HCT116 (cell line): ENCODE measurements at regions not wholly inside any gene's neighbourhood (a gene's known extent, or its start where the extent isn't known, plus 50 kb on each side); places are given as distances from the start of the nearest gene placed in this dataset.

Experiments
- ATAC-seq: fragments of 200-7000 bp; cut with Tn5 transposase; 2 replicates; pipeline ENCODE4 v1.9.1; 2020; ENCODE audit warnings: mild to moderate bottlenecking, moderate library complexity
- BruUV-seq: library from RNA; stranded (reverse); fragments of 400-500 nt; replicated peaks from 2 replicates; lab custom pipeline; 2021; lab: Mats Ljungman, UMichigan
- CTCF ChIA-PET: fragments of 300-600 bp; sonication (Branson Sonifier 250); formaldehyde crosslinking; loops from one replicate; lab custom pipeline; 2021; ENCODE audit warnings: antibody characterized with exemption; lab: Charles Lee
- POLR2A ChIA-PET: fragments of 300-600, 350-600 bp; sonication (Branson Sonifier 250); formaldehyde crosslinking; loops from one replicate; lab custom pipeline; 2021; ENCODE audit warnings: antibody characterized with exemption; lab: Charles Lee
- RAD21 ChIA-PET, 2 experiments: fragments of 300-600 bp; sonication (Branson Sonifier 250); formaldehyde crosslinking; loops; one replicate each; lab custom pipeline; 2023; ENCODE audit warnings: low total read pairs in 2 of 2; ENCODE audit not compliant: uncharacterized antibody in 2 of 2, unreplicated experiment in 2 of 2, low non-redundant PET in 1 of 2; lab: Charles Lee
- DNase-seq: peaks from one replicate; pipeline ENCODE4 v3.0.0-alpha.2; 2010; ENCODE audit warnings: low read depth, low spot score
- H2AFZ ChIP-seq: fragments of 200-600 bp; shearing (Covaris generic), sonication (generic); 2 replicates; pipeline ENCODE4 v1.6.1; 2017; ENCODE audit warnings: low read depth, mixed run types, mixed read lengths, antibody characterized with exemption, low read length; ENCODE audit not compliant: poor library complexity, severe bottlenecking
- H3K27ac ChIP-seq: 2 replicates; pipeline ENCODE4 v1.5.1; 2012; ENCODE audit warnings: low read depth, low read length
- H3K27me3 ChIP-seq: fragments of 200-600 bp; sonication (generic); 2 replicates; pipeline ENCODE4 v1.6.1; 2016; ENCODE audit warnings: mixed run types, low read length, mixed read lengths; ENCODE audit not compliant: insufficient read depth
- H3K36me3 ChIP-seq, 2 experiments: fragments of 200-500 bp in 1 of 2; fragments of 200-600 bp in 1 of 2; sonication (Bioruptor generic) in 1 of 2; sonication (generic) in 1 of 2; 2 replicates each; pipeline versions ENCODE4 v1.5.1 to v1.6.1; 2014 to 2016; ENCODE audit warnings: low read length in 2 of 2, inconsistent platforms in 1 of 2, mixed read lengths in 1 of 2, mixed run types in 1 of 2; ENCODE audit not compliant: insufficient read depth in 2 of 2, control insufficient read depth in 1 of 2
- H3K4me1 ChIP-seq, 2 experiments: fragments of 200-600 bp in 1 of 2; sonication (generic) in 1 of 2; 2 replicates each; pipeline versions ENCODE4 v1.5.1 to v1.6.1; 2012 to 2017; ENCODE audit warnings: low read length in 2 of 2, inconsistent platforms in 1 of 2, mild to moderate bottlenecking in 1 of 2, mixed read lengths in 1 of 2, mixed run types in 1 of 2, moderate library complexity in 1 of 2; ENCODE audit not compliant: insufficient read depth in 2 of 2, control insufficient read depth in 1 of 2
- H3K4me2 ChIP-seq: fragments of 200-600 bp; sonication (generic); 2 replicates; pipeline ENCODE4 v1.6.1; 2017; ENCODE audit warnings: mixed run types, low read length, mixed read lengths
- H3K4me3 ChIP-seq, 2 experiments: fragments of 200-600 bp in 1 of 2; sonication (generic) in 1 of 2; replicated peaks in 1 of 2; 2 replicates each; pipeline ENCODE4 v1.5.1; 2011 to 2016; ENCODE audit warnings: low read length in 2 of 2, control low read depth in 1 of 2, low read depth in 1 of 2, mild to moderate bottlenecking in 1 of 2, mixed read lengths in 1 of 2, mixed run types in 1 of 2
- H3K79me2 ChIP-seq: fragments of 200-600 bp; sonication (generic); 2 replicates; pipeline ENCODE4 v1.6.1; 2017; ENCODE audit warnings: mild to moderate bottlenecking, mixed run types, low read length, moderate library complexity, mixed read lengths; ENCODE audit not compliant: insufficient read depth
- H3K9ac ChIP-seq: fragments of 200-600 bp; sonication (generic); 2 replicates; pipeline ENCODE4 v1.6.1; 2016; ENCODE audit warnings: low read length, mixed read lengths
- H3K9me2 ChIP-seq: fragments of 200-600 bp; sonication (generic), shearing (Covaris generic); 2 replicates; pipeline ENCODE4 v1.6.1; 2017; ENCODE audit warnings: mixed run types, mild to moderate bottlenecking, moderate library complexity; ENCODE audit not compliant: insufficient read depth
- H3K9me3 ChIP-seq, 2 experiments: fragments of 200-500 bp in 1 of 2; fragments of 200-600 bp in 1 of 2; sonication (Bioruptor generic) in 1 of 2; sonication (generic) in 1 of 2; 2 replicates each; pipeline ENCODE4 v1.6.1; 2014 to 2017; ENCODE audit warnings: low read length in 2 of 2, mixed read lengths in 2 of 2, inconsistent platforms in 1 of 2, low read depth in 1 of 2, mild to moderate bottlenecking in 1 of 2, mixed run types in 1 of 2, moderate library complexity in 1 of 2; ENCODE audit not compliant: control insufficient read depth in 1 of 2, insufficient read depth in 1 of 2
- H4K20me1 ChIP-seq: fragments of 200-600 bp; sonication (generic), shearing (Covaris generic); 2 replicates; pipeline ENCODE4 v1.6.1; 2017; ENCODE audit warnings: mixed run types, mild to moderate bottlenecking, moderate library complexity; ENCODE audit not compliant: insufficient read depth
- ATF3 ChIP-seq: IDR thresholded peaks from 2 replicates; pipeline ENCODE4 v1.6.1; 2012
- CBX3 ChIP-seq: IDR thresholded peaks from 2 replicates; pipeline ENCODE4 v1.6.1; 2012; ENCODE audit warnings: low read depth
- EZH2phosphoT487 ChIP-seq: fragments of 200-600 bp; IDR thresholded peaks from 2 replicates; pipeline ENCODE4 v1.6.1; 2018; ENCODE audit warnings: antibody characterized with exemption, borderline replicate concordance
- JUND ChIP-seq: IDR thresholded peaks from 2 replicates; pipeline ENCODE4 v1.6.1; 2012
- POLR2AphosphoS5 ChIP-seq: IDR thresholded peaks from 2 replicates; pipeline ENCODE4 v1.6.1; 2011; ENCODE audit warnings: mild to moderate bottlenecking, low read depth, low read length, moderate library complexity
- RAD21 ChIP-seq: IDR thresholded peaks from 2 replicates; pipeline ENCODE4 v1.6.1; 2012; ENCODE audit warnings: low read depth, mild to moderate bottlenecking
- REST ChIP-seq: IDR thresholded peaks from 2 replicates; pipeline ENCODE4 v1.6.1; 2012; ENCODE audit warnings: low read depth
- SP1 ChIP-seq: IDR thresholded peaks from 2 replicates; pipeline ENCODE4 v1.6.1; 2012; ENCODE audit warnings: low read depth
- SRF ChIP-seq: IDR thresholded peaks from 2 replicates; pipeline ENCODE4 v1.6.1; 2012; ENCODE audit warnings: low read depth
- TCF7L2 ChIP-seq: IDR thresholded peaks from 2 replicates; pipeline ENCODE4 v1.7.0; 2011; ENCODE audit warnings: borderline replicate concordance, inconsistent platforms; ENCODE audit not compliant: insufficient read depth, insufficient read length; ENCODE audit errors: extremely low read depth
- ZFX ChIP-seq: fragments of 450-650 bp; IDR thresholded peaks from 2 replicates; pipeline ENCODE4 v1.6.1; 2017
- ZNF274 ChIP-seq: fragments of 200-500 bp; sonication (Bioruptor generic); IDR thresholded peaks from 2 replicates; pipeline ENCODE4 v1.6.1; 2014; ENCODE audit warnings: mild to moderate bottlenecking, low read depth, low read length, inconsistent platforms
- intact Hi-C: fragments of 100-400 bp; cut with micrococcal nuclease; formaldehyde crosslinking; loops from 2 replicates; pipeline ENCODE4 v1.10.0; 2022

GRCh38 chr6:149166336-149166735, 151.2 kb upstream of the TAB2 start:
- ATAC-seq (no peak), DNase-seq (no peak)
- no peak overlapping the region for H3K4me2 ChIP-seq
- H3K79me2 ChIP-seq, result no peaks in the 10 kb centered on the region
- peak overlapping the region; percentile 56 for H2AFZ ChIP-seq
- no peaks in the 10 kb centered on the region for H3K9me2 ChIP-seq
- no peaks in the 10 kb centered on the region for H3K36me3 ChIP-seq
- no peak overlapping the region for H3K27ac ChIP-seq
- ChIA-PET CTCF (no interaction called here), POLR2A (no interaction called here), RAD21 (no interaction called here)
- no peaks in the 10 kb centered on the region for H3K9me3 ChIP-seq
- no peak overlapping the region for H3K4me3 ChIP-seq
- TF ChIP-seq ZNF274 (no peak), CBX3 (no peak), SP1 (no peak), REST (no peak), POLR2AphosphoS5 (no peak), EZH2phosphoT487 (no peak), ZFX (no peak), JUND (no peak), SRF (no peak)
- no peaks in the 10 kb centered on the region for H4K20me1 ChIP-seq
- peaks cover 14 to 23% of the 10 kb centered on the region in 2 experiments for H3K4me1 ChIP-seq
- no peaks in the 10 kb centered on the region for H3K27me3 ChIP-seq
- BruUV-seq, result no TSS peak
- no peak overlapping the region for H3K9ac ChIP-seq
- intact Hi-C loops, result no loop called here

GRCh38 chr6:149166747-149167146, 150.8 kb upstream of the TAB2 start:
- POLR2A ChIA-PET, result no interaction called here
- Histone ChIP-seq H3K36me3 (no peaks in the 10 kb centered on the region), H3K9me2 (no peaks in the 10 kb centered on the region), H3K27ac (no peak overlapping the region), H3K4me2 (no peak overlapping the region), H3K9ac (no peak overlapping the region), H3K4me3 (no peak overlapping the region), H2AFZ (peak overlapping the region; percentile 56), H4K20me1 (no peaks in the 10 kb centered on the region), H3K79me2 (no peaks in the 10 kb centered on the region), H3K4me1 (peaks cover 14 to 23% of the 10 kb centered on the region in 2 experiments), H3K27me3 (no peaks in the 10 kb centered on the region), H3K9me3 (no peaks in the 10 kb centered on the region)
- CTCF ChIA-PET, result no interaction called here
- TF ChIP-seq EZH2phosphoT487 (no peak), RAD21 (no peak), ATF3 (no peak), TCF7L2 (peak; percentile 80)
- no peak for ATAC-seq
- RAD21 ChIA-PET, result no interaction called here
- no peak for DNase-seq
- BruUV-seq, result no TSS peak
- intact Hi-C loops, result no loop called here
